GM12865 (cell line): ENCODE measurements at regions not wholly inside any gene's neighbourhood (a gene's known extent, or its start where the extent isn't known, plus 50 kb on each side); places are given as distances from the start of the nearest gene placed in this dataset.

Experiments used
- DNase-seq: peaks from one replicate; pipeline ENCODE4 v3.0.0; 2010; ENCODE audit warnings: low read depth
- H3K4me3 ChIP-seq: 2 replicates; pipeline ENCODE4 v1.5.1; 2011; ENCODE audit warnings: mild to moderate bottlenecking, low read depth, low read length, control low read depth
- CTCF ChIP-seq: IDR thresholded peaks from 2 replicates; pipeline ENCODE4 v1.5.1; 2011; ENCODE audit warnings: low read length, control low read depth, low read depth, inconsistent platforms; ENCODE audit not compliant: insufficient read depth; ENCODE audit errors: missing control alignments

DNA sequence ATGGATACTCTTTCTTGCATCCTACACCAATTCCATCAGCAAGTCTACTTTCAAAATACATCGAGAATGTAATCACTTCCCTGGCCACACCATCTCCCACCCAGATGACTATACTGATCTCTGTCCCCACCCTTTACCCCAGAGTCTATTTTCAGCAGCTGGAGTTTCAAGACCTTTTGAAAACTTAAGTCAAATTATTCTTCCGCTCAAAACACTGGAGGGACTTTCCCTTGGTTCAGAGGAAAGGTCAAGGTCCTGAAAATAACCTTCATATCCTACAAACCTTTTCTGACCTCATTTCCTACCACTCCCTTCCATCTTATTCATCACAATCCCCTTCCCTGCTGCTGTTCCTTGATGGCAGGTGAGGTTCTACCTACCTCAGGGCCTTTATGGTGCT lies 58.8 kb upstream of the LYPD6 start:
- H3K4me3 ChIP-seq = no peak overlapping the region

DNA sequence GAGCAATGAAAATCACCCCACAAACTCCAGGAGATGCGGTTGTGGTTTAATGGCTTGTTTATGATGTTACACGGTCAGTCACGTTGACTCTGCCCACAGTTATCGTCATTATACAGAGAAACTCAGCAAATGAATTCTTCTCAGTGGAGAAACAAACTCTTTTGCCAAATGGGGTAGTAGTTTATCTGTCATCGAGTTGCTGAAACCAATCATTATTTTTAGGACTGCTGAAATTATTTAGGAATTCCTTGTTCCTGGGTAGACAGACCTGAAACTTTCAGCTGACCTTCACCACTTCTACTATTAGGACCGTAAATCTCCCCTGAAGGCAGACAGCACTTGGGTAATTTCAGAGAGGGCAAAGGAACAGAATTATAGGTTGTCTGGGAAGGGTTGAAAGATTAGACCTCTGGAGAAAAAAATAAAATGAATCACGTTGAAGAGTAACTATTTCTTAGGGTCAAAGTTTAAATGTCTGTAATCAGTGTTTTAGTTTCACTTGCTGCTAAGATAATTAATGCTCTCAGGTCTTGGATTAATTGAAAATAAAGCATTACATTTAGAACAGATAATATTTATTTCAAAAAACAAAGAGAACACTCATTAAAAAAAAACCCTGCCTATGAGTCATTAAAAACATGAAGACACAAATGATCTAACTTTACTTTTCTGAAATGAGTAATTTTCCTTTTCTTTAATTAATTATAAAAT lies 52.1 kb upstream of the LYPD6 start:
- H3K4me3 ChIP-seq = no peak overlapping the region
- TF ChIP-seq CTCF = no peak
- DNase-seq = no peak

More for the DNA sequence above, 58.8 kb upstream of the LYPD6 start:
- DNase-seq = peak; percentile 79
- no peak for TF ChIP-seq CTCF

GRCh38 chr2:149278872-149279264 lies 51.5 kb upstream of the LYPD6 start:
- no peak overlapping the region for H3K4me3 ChIP-seq
- DNase-seq = no peak
- no peak for TF ChIP-seq CTCF
